H9 (cell line): ENCODE measurements at regions not wholly inside any gene's neighbourhood (a gene's known extent, or its start where the extent isn't known, plus 50 kb on each side); places are given as distances from the start of the nearest gene placed in this dataset.

Experiments used
- DNase-seq: peaks from one replicate; pipeline ENCODE4 v3.0.0-alpha.2; 2017
- H2AFZ ChIP-seq: one replicate; pipeline ENCODE4 v1.6.1; 2013; ENCODE audit warnings: mild to moderate bottlenecking, low read length, control low read depth, moderate library complexity
- H2AK5ac ChIP-seq: 2 replicates; pipeline ENCODE4 v1.6.1; 2013; ENCODE audit warnings: low read length, control low read depth, mixed read lengths; ENCODE audit not compliant: insufficient read length
- H2BK120ac ChIP-seq: one replicate; pipeline ENCODE4 v1.6.1; 2013; ENCODE audit warnings: low read depth, mild to moderate bottlenecking, low read length, control low read depth, inconsistent platforms; ENCODE audit not compliant: poor library complexity, severe bottlenecking
- H2BK12ac ChIP-seq: 2 replicates; pipeline ENCODE4 v1.6.1; 2013; ENCODE audit warnings: low read length, control low read depth, mixed read lengths, low read depth; ENCODE audit not compliant: insufficient read length
- H2BK15ac ChIP-seq: 2 replicates; pipeline ENCODE4 v1.6.1; 2013; ENCODE audit warnings: low read depth, low read length, control low read depth
- H2BK20ac ChIP-seq: one replicate; pipeline ENCODE4 v1.6.1; 2013; ENCODE audit warnings: low read depth, mild to moderate bottlenecking, low read length, control low read depth, inconsistent platforms; ENCODE audit not compliant: poor library complexity, severe bottlenecking
- H2BK5ac ChIP-seq: 2 replicates; pipeline ENCODE4 v1.6.1; 2013; ENCODE audit warnings: low read length, control low read depth, mixed read lengths; ENCODE audit not compliant: insufficient read length
- H3K14ac ChIP-seq: 2 replicates; pipeline ENCODE4 v1.6.1; 2013; ENCODE audit warnings: low read length, control low read depth; ENCODE audit not compliant: insufficient read depth
- H3K18ac ChIP-seq: 2 replicates; pipeline ENCODE4 v1.6.1; 2013; ENCODE audit warnings: low read depth, mild to moderate bottlenecking, mixed read lengths, low read length, control low read depth; ENCODE audit not compliant: insufficient read length
- H3K23ac ChIP-seq: 2 replicates; pipeline ENCODE4 v1.6.1; 2013; ENCODE audit warnings: low read length, control low read depth, mixed read lengths, low read depth; ENCODE audit not compliant: insufficient read length
- H3K23me2 ChIP-seq: 2 replicates; pipeline ENCODE4 v1.6.1; 2013; ENCODE audit warnings: low read depth, mild to moderate bottlenecking, mixed read lengths, low read length, control low read depth; ENCODE audit not compliant: insufficient read length, poor library complexity, severe bottlenecking
- H3K27ac ChIP-seq: 2 replicates; pipeline ENCODE4 v1.5.1; 2013; ENCODE audit warnings: low read length, control low read depth, mixed read lengths, low read depth; ENCODE audit not compliant: insufficient read length
- H3K27me3 ChIP-seq: 2 replicates; pipeline ENCODE4 v1.6.1; 2013; ENCODE audit warnings: low read length, control low read depth, inconsistent platforms; ENCODE audit not compliant: insufficient read depth
- H3K4ac ChIP-seq: 2 replicates; pipeline ENCODE4 v1.6.1; 2013; ENCODE audit warnings: low read depth, mild to moderate bottlenecking, control low read depth, inconsistent platforms, low read length, moderate library complexity
- H3K4me1 ChIP-seq: 2 replicates; pipeline ENCODE4 v1.6.1; 2013; ENCODE audit warnings: low read length, control low read depth, inconsistent platforms; ENCODE audit not compliant: insufficient read depth
- H3K4me2 ChIP-seq: 2 replicates; pipeline ENCODE4 v1.6.1; 2013; ENCODE audit warnings: low read length, control low read depth, mixed read lengths; ENCODE audit not compliant: insufficient read length, insufficient read depth
- H3K56ac ChIP-seq: 2 replicates; pipeline ENCODE4 v1.6.1; 2013; ENCODE audit warnings: low read depth, mild to moderate bottlenecking, mixed read lengths, low read length, control low read depth; ENCODE audit not compliant: insufficient read length
- H3K79me1 ChIP-seq: 2 replicates; pipeline ENCODE4 v1.6.1; 2013; ENCODE audit warnings: low read depth, mild to moderate bottlenecking, moderate library complexity, low read length, control low read depth, inconsistent platforms; ENCODE audit not compliant: insufficient read depth, poor library complexity, severe bottlenecking
- H3K79me2 ChIP-seq: 2 replicates; pipeline ENCODE4 v1.6.1; 2013; ENCODE audit warnings: low read length, control low read depth, inconsistent platforms; ENCODE audit not compliant: insufficient read depth
- H3K9ac ChIP-seq: 2 replicates; pipeline ENCODE4 v1.6.1; 2013; ENCODE audit warnings: low read length, control low read depth, mixed read lengths; ENCODE audit not compliant: insufficient read length; ENCODE audit errors: extremely low read depth
- H3K9me3 ChIP-seq: one replicate; pipeline ENCODE4 v1.6.1; 2013; ENCODE audit warnings: low read depth, low read length, inconsistent platforms; ENCODE audit not compliant: control insufficient read depth
- H3T11ph ChIP-seq: one replicate; pipeline ENCODE4 v1.6.1; 2013; ENCODE audit warnings: mild to moderate bottlenecking, low read length, control low read depth, inconsistent platforms
- H4K20me1 ChIP-seq: one replicate; pipeline ENCODE4 v1.6.1; 2013; ENCODE audit not compliant: control insufficient read depth, insufficient read length, insufficient read depth
- H4K5ac ChIP-seq: 2 replicates; pipeline ENCODE4 v1.6.1; 2013; ENCODE audit warnings: low read depth, mild to moderate bottlenecking, mixed read lengths, low read length, control low read depth; ENCODE audit not compliant: insufficient read length
- H4K8ac ChIP-seq: replicated peaks from 2 replicates; pipeline ENCODE4 v1.6.1; 2013; ENCODE audit warnings: low read length, control low read depth, mixed read lengths, low read depth; ENCODE audit not compliant: insufficient read length
- H4K91ac ChIP-seq: 2 replicates; pipeline ENCODE4 v1.6.1; 2013; ENCODE audit warnings: low read depth, mild to moderate bottlenecking, moderate library complexity, mixed read lengths, low read length, control low read depth; ENCODE audit not compliant: insufficient read length
- H3K27ac Mint-ChIP-seq, 3 experiments: 2 replicates in 2 of 3; 3 replicates in 1 of 3; pipeline ENCODE4 v1.8.0; 2020 to 2021; ENCODE audit warnings: mixed read lengths in 3 of 3, mild to moderate bottlenecking in 1 of 3, moderate library complexity in 1 of 3
- H3K27me3 Mint-ChIP-seq: 2 replicates; pipeline ENCODE4 v1.8.0; 2021; ENCODE audit warnings: low read depth, mild to moderate bottlenecking, moderate library complexity, mixed read lengths
- H3K36me3 Mint-ChIP-seq, 3 experiments: 2 replicates in 2 of 3; 3 replicates in 1 of 3; pipeline ENCODE4 v1.8.0; 2020 to 2021; ENCODE audit warnings: low read depth in 3 of 3, mixed read lengths in 3 of 3; ENCODE audit not compliant: insufficient read depth in 1 of 3
- H3K4me1 Mint-ChIP-seq, 2 experiments: 2 replicates each; pipeline ENCODE4 v1.8.0; 2020; ENCODE audit warnings: mixed read lengths in 2 of 2
- H3K4me3 Mint-ChIP-seq, 2 experiments: 2 replicates in 1 of 2; 3 replicates in 1 of 2; pipeline ENCODE4 v1.8.0; 2020 to 2021; ENCODE audit warnings: mild to moderate bottlenecking in 2 of 2, mixed read lengths in 2 of 2, moderate library complexity in 1 of 2
- H3K9me3 Mint-ChIP-seq, 2 experiments: 2 replicates in 1 of 2; 3 replicates in 1 of 2; pipeline ENCODE4 v1.8.0; 2020; ENCODE audit warnings: mild to moderate bottlenecking in 2 of 2, mixed read lengths in 2 of 2, moderate library complexity in 1 of 2
- CTCF ChIP-seq: fragments of 200-600 bp; sonication (generic); conservative IDR thresholded peaks from 3 replicates; pipeline ENCODE4 v1.8.0; 2021; ENCODE audit warnings: antibody characterized with exemption, mild to moderate bottlenecking
- WGBS: extraction: QIAGEN DNeasy Blood & Tissue Kit; methylation state at CpG from one replicate; pipeline ENCODE4 v1.1.7; 2013; ENCODE audit warnings: missing lambda C conversion rate, low lambda C conversion rate, mixed read lengths; ENCODE audit not compliant: insufficient read length; ENCODE audit errors: extremely low coverage; 5-methylcytosine and 5-hydroxymethylcytosine counted together

GRCh38 chr3:154615471-154615870 lies 185.5 kb upstream of the GPR149 start:
- Mint-ChIP-seq H3K4me1 (no peaks in the 10 kb centered on the region), H3K4me3 (no peak overlapping the region), H3K27me3 (no peaks in the 10 kb centered on the region), H3K27ac (no peak overlapping the region), H3K9me3 (peaks cover 4 to 11% of the 10 kb centered on the region in 2 experiments), H3K36me3 (peaks cover 0 to 10% (median 2%) of the 10 kb centered on the region in 3 experiments; a peak in 1 of 7 replicates)
- H3K79me1 ChIP-seq: no peaks in the 10 kb centered on the region
- no peak overlapping the region for H3K23ac ChIP-seq
- no peak overlapping the region for H3K4ac ChIP-seq
- no peaks in the 10 kb centered on the region for H3K4me1 ChIP-seq
- DNase-seq: no peak
- H3K56ac ChIP-seq: no peak overlapping the region
- H2BK15ac ChIP-seq: no peak overlapping the region
- H2AFZ ChIP-seq: no peak overlapping the region
- H2BK20ac ChIP-seq: no peak overlapping the region
- no peak overlapping the region for H2BK5ac ChIP-seq
- H4K20me1 ChIP-seq: no peaks in the 10 kb centered on the region
- H3K27ac ChIP-seq: no peak overlapping the region
- H4K8ac ChIP-seq: no peak overlapping the region
- no peak overlapping the region for H4K91ac ChIP-seq
- no peak overlapping the region for H3K4me2 ChIP-seq
- H3K14ac ChIP-seq: no peak overlapping the region
- H2BK12ac ChIP-seq: no peak overlapping the region
- no CpG with 5 or more reads among the region's 3 CpGs for WGBS
- H2AK5ac ChIP-seq: no peak overlapping the region
- no peak overlapping the region for H3T11ph ChIP-seq
- H2BK120ac ChIP-seq: no peak overlapping the region
- no peaks in the 10 kb centered on the region for H3K27me3 ChIP-seq
- TF ChIP-seq CTCF: no peak
- H3K9me3 ChIP-seq: no peaks in the 10 kb centered on the region
- H3K79me2 ChIP-seq: no peaks in the 10 kb centered on the region
- no peak overlapping the region for H3K18ac ChIP-seq
- H4K5ac ChIP-seq: no peak overlapping the region
- no peak overlapping the region for H3K9ac ChIP-seq
- H3K23me2 ChIP-seq: no peaks in the 10 kb centered on the region
